ENCODE measurements at regions not wholly inside any gene's neighbourhood (a gene's known extent, or its start where the extent isn't known, plus 50 kb on each side); places are given as distances from the start of the nearest gene placed in this dataset.

- no peak for TF ChIP-seq TCF7L2 (IDR thresholded peaks at IDR 0.05; ENCODE audit: low read depth, low read length)
- no peak for TF ChIP-seq MAFF (IDR thresholded peaks at IDR 0.05; ENCODE audit: low read length)
- TF ChIP-seq RBBP5 (IDR thresholded peaks at IDR 0.05; ENCODE audit: borderline replicate concordance, insufficient read depth, low read length, poor library complexity, severe bottlenecking), result no peak
- TF ChIP-seq MCM5 (IDR thresholded peaks at IDR 0.05; ENCODE audit: low read depth), result no peak
- no peak for TF ChIP-seq FOXJ3 (CRISPR knock-in tag; IDR thresholded peaks at IDR 0.05)
- TF ChIP-seq U2AF2 (optimal IDR thresholded peaks at IDR 0.05; ENCODE audit: low read depth, low read length), result no peak
- no peak for TF ChIP-seq USF2 (CRISPR knock-in tag; IDR thresholded peaks at IDR 0.05)
Observed at GRCh38 chr21:27566521-27566920, 599.6 kb upstream of the ADAMTS5 start.
